ENCODE measurements at regions not wholly inside any gene's neighbourhood (a gene's known extent, or its start where the extent isn't known, plus 50 kb on each side); places are given as distances from the start of the nearest gene placed in this dataset.
"Not testable (repeated sequence)": the region's sequence is repeated elsewhere in the genome, so short reads cannot be mapped to it uniquely, and the experiment has no call there.

DNA sequence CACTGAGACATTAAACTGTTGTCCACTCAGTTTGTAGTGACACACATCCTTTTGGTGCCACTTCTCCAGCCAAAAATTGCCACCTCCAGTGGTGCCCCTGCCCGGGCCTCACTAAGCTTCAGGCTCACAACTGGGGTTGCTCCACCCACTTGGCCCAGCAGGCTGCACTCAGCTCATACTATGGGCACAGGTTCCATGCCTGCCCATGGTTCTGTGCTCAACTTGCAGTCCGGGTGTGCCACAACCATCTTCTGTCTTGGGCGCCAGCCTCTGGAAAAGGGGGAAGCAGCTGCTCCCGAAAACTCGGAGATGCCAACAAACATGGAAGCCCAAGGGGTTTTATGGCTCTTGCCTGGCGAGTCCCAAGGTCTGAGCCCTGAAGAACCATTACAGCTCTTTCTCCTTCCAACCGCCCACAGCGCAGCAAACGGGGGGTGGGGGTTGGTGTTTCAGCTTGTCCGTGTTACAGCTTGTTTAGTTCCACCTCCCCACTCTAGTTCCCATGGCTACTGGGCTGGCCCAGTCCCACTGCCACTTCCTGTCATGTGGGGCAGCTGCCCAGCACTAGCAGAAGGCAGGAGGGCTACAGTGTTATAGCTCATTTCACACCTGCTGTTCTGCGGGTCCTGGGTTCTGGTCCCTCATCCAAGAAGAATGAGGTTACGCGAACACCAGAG lies 998.3 kb downstream of the SLC16A7 start:
- TF ChIP-seq, protein P1, sequence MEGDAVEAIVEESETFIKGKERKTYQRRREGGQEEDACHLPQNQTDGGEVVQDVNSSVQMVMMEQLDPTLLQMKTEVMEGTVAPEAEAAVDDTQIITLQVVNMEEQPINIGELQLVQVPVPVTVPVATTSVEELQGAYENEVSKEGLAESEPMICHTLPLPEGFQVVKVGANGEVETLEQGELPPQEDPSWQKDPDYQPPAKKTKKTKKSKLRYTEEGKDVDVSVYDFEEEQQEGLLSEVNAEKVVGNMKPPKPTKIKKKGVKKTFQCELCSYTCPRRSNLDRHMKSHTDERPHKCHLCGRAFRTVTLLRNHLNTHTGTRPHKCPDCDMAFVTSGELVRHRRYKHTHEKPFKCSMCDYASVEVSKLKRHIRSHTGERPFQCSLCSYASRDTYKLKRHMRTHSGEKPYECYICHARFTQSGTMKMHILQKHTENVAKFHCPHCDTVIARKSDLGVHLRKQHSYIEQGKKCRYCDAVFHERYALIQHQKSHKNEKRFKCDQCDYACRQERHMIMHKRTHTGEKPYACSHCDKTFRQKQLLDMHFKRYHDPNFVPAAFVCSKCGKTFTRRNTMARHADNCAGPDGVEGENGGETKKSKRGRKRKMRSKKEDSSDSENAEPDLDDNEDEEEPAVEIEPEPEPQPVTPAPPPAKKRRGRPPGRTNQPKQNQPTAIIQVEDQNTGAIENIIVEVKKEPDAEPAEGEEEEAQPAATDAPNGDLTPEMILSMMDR (IDR thresholded peaks at IDR 0.05): no peak
- Histone ChIP-seq H3K27me3 (ENCODE audit: control insufficient read depth, insufficient read depth, low read length) (no peaks in the 10 kb centered on the region), H3K4me1 (no peaks in the 10 kb centered on the region), H2AFZ (no peak overlapping the region), H3K79me2 (no peaks in the 10 kb centered on the region), H3K4me3 (ENCODE audit: low read depth, low read length) (no peak overlapping the region), H3K27ac (no peak overlapping the region), H3K4me2 (ENCODE audit: low read length) (no peak overlapping the region), H3K36me3 (ENCODE audit: control insufficient read depth, insufficient read depth, low read length) (no peaks in the 10 kb centered on the region), H3K9me3 (ENCODE audit: control insufficient read depth, low read length) (no peaks in the 10 kb centered on the region), H3K9ac (no peak overlapping the region)

- no peaks in the 10 kb centered on the region for H3K36me3 ChIP-seq (ENCODE audit: control insufficient read depth, insufficient read depth, low read length)
- TF ChIP-seq, protein P1 (IDR thresholded peaks at IDR 0.05): no peak
- H3K79me2 ChIP-seq: no peaks in the 10 kb centered on the region
- no peaks in the 10 kb centered on the region for H3K27me3 ChIP-seq (ENCODE audit: control insufficient read depth, insufficient read depth, low read length)
- H3K4me3 ChIP-seq (ENCODE audit: low read depth, low read length): no peak overlapping the region
- no peak overlapping the region for H2AFZ ChIP-seq
- H3K4me1 ChIP-seq: no peaks in the 10 kb centered on the region
- H3K27ac ChIP-seq: no peak overlapping the region
- no peak overlapping the region for H3K9ac ChIP-seq
- H3K4me2 ChIP-seq (ENCODE audit: low read length): no peak overlapping the region
- no peaks in the 10 kb centered on the region for H3K9me3 ChIP-seq (ENCODE audit: control insufficient read depth, low read length)
Measured at GRCh38 chr12:60602601-60603000, 1006.8 kb downstream of the SLC16A7 start.

DNA sequence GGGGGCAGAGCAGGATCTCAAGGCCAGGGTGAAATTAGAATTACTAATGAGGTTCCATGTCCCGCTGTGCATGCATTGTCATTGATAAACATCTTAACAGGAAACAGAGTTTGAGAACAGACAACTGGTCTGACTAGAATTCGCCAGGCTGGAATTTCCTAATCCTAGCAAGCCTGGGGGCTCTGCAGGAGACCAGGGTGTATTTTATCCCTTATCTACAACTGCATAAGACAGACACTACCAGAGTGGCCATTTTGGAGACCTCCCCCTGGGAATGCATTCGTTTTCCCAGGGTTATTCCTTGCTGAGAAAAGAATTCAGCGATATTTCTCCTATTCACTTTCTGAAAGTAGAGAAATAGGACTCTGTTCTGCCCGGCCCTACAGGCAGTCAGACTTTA lies 1007.6 kb downstream of the SLC16A7 start:
- H3K27ac ChIP-seq; H3K4me2 ChIP-seq (ENCODE audit: low read length); H2AFZ ChIP-seq; H3K9me3 ChIP-seq (ENCODE audit: control insufficient read depth, low read length); H3K36me3 ChIP-seq (ENCODE audit: control insufficient read depth, insufficient read depth, low read length); H3K27me3 ChIP-seq (ENCODE audit: control insufficient read depth, insufficient read depth, low read length); H3K4me3 ChIP-seq (ENCODE audit: low read depth, low read length); H3K79me2 ChIP-seq; H3K4me1 ChIP-seq; H3K9ac ChIP-seq: not testable (repeated sequence)

DNA sequence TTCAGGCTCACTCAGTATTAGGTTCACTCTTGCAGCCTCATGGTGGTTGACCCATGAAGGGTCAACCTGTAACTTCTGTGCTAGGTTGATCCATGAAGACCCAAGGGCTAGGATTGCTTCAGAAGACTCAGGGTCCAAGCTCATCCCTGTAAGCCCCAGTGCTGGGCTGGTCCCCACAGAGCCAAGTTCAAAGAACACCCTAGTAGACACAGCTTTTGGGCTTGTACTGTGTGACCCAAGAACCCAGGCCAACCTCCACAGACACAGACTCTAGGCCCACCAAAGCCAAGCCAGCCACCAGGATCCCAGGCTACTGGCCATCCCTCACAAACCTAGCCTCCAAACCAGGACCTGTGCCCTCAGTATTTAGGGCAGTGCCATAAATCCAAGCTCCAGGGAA lies 1020.6 kb downstream of the SLC16A7 start:
- Histone ChIP-seq H3K4me2 (ENCODE audit: low read length) (no peak overlapping the region), H3K9me3 (ENCODE audit: control insufficient read depth, low read length) (no peaks in the 10 kb centered on the region), H3K4me1 (no peaks in the 10 kb centered on the region), H3K36me3 (ENCODE audit: control insufficient read depth, insufficient read depth, low read length) (no peaks in the 10 kb centered on the region), H3K9ac (no peak overlapping the region), H2AFZ (no peak overlapping the region), H3K79me2 (no peaks in the 10 kb centered on the region), H3K27me3 (ENCODE audit: control insufficient read depth, insufficient read depth, low read length) (no peaks in the 10 kb centered on the region), H3K27ac (no peak overlapping the region), H3K4me3 (ENCODE audit: low read depth, low read length) (no peak overlapping the region)
- TF ChIP-seq, protein P1 (IDR thresholded peaks at IDR 0.05): no peak

GRCh38 chr12:60630796-60631195 lies 1035.0 kb downstream of the SLC16A7 start:
- TF ChIP-seq, protein P1 (IDR thresholded peaks at IDR 0.05): no peak
- no peaks in the 10 kb centered on the region for H3K4me1 ChIP-seq
- no peaks in the 10 kb centered on the region for H3K36me3 ChIP-seq (ENCODE audit: control insufficient read depth, insufficient read depth, low read length)

More at GRCh38 chr12:60630796-60631195, 1035.0 kb downstream of the SLC16A7 start:
- H3K9ac ChIP-seq: no peak overlapping the region
- H3K4me2 ChIP-seq (ENCODE audit: low read length): no peak overlapping the region
- no peak overlapping the region for H3K27ac ChIP-seq
- no peaks in the 10 kb centered on the region for H3K9me3 ChIP-seq (ENCODE audit: control insufficient read depth, low read length)
- no peak overlapping the region for H2AFZ ChIP-seq
- no peaks in the 10 kb centered on the region for H3K79me2 ChIP-seq
- H3K27me3 ChIP-seq (ENCODE audit: control insufficient read depth, insufficient read depth, low read length): no peaks in the 10 kb centered on the region
- no peak overlapping the region for H3K4me3 ChIP-seq (ENCODE audit: low read depth, low read length)
